EL (cell line): ENCODE measurements at regions not wholly inside any gene's neighbourhood (a gene's known extent, or its start where the extent isn't known, plus 50 kb on each side); places are given as distances from the start of the nearest gene placed in this dataset.

Experiments used
- DNase-seq: peaks from one replicate; pipeline ENCODE4 v3.0.0-alpha.2; 2016

DNA sequence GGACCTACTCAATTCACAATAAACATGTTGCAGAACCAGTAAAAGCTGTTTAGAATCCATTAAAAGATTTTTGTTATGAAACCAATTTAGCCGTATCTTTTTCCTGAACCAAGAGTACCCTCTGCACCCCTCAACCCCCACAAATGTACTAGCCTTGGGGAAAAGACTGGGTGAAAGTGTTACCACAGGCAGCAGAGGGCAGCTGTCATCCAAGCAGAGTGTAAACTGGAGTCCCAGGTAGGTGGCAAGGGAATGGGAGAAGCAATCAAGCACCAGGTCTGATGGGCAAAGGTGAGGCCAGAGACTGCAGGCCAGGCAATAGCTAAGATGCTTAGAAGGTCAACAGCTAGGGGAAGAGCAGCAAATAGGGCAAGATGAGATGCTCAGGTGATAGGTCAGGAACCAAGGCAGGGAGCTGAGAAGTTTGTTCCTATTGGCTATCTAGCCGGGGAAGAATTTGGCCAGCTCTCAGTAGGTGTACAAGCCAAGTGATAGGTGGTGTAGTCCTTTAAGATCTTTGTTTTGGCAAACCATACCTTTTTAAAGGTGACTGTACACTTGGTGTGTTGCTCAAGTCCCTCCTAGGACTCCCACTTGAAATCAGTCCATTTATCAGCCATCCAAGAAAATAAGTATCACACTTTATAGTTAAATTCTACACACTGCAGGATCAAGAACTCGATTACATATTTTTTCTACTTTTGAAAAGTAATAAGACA is 77.8 kb upstream of the CCDC112 start:
- DNase-seq = no peak

DNA sequence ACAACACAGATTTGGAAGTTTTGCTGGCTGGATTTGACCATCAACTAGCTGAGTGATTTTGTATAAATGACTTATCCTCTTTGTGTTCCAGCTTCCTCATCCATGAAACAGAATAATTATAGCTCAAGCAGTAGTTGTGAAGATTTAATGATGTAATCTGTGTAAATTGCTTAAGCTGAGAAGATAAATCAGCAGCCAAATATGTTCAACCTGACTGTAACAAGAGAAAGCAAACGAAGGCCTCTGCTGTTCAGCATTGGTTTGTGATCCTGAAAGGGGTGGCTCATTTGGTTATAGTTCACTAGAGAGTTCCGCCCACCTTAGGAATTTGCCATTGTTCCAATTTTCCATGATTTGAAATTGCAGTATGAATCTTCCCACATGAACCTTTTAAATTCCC is 75.7 kb upstream of the CCDC112 start:
- DNase-seq = no peak

DNA sequence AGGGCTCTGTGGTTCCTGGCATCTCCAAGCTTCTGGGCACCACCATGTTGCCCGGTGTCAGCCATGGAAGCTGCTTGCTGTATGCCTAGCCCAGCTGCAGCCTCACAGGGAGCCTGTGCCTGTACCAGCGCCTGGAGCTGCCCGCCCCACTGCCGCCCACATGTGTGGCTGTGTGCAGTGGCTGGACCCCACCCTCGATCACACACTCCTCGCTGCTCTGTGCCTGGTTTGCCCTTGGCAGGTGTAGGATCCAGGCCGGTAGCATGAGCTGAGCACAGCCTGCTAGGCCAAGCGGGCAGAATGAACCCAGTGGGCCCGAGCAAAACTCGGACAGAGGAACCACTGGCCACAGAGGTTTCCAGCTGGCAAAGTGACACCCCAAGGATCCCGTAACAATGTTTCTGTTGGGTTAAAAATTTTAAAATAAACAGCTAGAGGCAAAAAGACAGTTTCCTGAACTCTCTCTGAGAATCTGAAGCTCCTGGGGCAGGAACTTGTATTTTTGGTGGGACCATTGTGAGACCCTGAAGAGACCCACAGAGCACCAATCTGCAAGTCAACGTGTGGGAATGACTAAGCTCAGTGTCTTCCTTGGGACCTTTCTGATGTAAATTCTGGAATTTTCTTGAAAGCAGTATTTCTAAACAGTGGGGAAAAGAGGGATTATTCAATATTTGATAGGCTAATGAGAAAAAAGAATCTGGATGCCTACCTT is 73.1 kb upstream of the CCDC112 start:
- DNase-seq = no peak

DNA sequence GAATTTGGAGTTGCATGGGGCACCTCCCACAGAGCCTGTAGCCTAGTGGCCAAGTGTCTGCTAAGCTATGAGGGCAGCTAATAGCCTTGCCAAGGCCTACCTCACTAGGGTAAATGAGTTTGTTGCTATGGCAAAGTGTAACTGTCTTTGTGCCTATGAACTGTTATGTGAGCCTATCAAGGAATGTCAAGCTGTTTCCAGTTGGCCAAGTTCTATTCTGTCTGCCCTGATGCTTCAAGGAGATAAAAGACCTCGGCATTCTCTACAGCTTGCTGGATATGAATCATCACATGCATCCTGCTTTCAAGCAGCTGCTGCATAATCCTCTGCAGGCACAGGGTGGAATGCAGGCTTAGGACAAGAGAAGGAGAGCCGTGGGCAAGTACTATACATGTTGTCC is 69.8 kb upstream of the CCDC112 start:
- DNase-seq = peak; percentile 96

DNA sequence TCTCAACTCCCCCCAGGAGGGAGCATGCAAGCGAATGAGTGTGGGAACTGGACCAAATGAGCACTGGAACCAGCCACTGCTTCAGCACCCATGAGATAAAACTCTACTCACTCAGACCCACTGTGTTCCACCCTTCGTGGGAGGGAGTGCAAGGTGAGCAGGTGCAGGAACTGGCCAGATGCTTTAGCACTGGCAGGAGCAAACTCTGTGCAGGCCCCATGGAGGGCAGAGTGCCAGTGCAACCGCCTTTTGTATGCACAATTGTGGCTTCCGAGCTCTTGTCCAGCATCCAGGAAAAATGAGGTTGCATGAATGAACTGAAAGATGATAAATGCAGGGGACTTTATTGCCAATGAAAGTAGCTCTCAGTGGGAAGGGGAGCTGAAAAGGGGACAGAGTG is 67.4 kb upstream of the CCDC112 start:
- DNase-seq = no peak

DNA sequence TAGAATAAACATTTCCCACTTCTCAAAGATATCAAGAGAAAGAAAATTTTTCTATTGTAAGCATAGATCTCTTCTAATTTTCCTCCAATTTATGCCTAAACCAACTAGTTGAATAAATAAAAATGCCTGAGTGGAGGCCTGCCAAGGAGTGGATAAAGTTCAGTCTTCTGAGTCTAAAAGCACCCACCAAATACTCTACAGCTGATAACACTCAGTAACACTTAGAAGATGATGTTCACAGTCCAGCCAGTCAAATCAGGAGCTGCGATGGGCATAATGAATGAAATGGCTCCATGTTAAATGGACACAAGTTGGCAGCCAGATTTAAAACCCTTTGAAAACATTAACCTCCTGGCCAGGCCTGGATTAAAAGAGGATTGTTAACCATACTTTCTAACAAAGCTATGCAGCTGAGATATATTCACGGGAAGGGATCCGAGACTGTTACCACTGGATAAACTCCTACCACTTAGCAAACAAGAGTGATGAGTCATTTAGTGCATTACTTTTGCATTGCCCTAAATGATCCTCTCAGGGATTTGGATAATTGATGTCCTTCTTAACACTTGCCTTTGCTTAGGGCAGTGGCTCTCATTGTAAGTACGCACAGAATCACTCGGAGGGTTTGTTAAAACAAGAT is 63.7 kb upstream of the CCDC112 start:
- no peak for DNase-seq

DNA sequence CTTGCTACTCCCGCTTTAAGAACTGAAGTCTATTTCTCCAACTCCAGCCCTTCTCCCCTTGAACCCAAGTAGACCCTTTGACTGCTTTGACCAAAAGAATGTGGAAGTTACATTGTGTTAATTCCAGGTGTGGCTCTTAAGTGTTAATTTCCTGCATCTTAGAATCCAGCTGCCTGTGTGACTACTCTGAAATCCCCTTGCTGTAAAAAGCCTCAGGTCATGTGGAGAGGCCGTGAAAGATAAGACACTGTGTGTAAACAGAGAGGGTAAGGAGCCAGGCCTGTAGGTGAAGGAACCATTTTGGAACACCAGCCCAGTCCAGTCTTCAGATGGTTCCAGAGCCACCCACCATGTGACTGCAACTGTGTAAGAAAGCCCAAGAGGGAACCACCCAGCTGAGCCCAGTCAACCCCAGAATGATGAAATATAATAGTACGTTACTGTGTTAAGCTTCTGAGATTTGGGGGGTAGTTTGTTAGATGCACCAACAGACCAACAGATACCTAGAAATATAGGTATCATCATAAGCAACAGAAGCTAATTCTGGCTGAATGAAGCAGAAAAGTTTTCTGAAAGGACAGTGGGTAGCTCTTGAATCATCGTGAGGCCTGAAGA is 59.4 kb upstream of the CCDC112 start:
- no peak for DNase-seq

DNA sequence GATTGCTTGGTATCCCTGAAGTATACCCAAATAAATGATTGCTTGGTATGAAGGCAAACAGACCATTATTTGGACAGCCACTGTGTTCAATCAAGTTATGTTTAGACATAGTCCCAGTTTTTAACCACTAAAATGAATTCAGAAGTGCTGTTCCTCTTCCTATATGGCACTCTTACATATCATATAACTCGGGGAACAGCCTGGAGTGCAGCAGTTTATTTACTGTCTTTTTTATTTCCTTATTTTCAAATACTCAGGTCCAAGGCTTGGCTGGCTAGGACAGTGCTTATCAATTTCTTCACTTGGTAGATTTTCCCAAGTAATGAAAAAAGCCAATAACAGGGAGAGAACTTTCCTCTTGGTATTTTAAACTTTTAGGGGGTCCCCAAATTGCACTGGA is 58.6 kb upstream of the CCDC112 start:
- DNase-seq = no peak

DNA sequence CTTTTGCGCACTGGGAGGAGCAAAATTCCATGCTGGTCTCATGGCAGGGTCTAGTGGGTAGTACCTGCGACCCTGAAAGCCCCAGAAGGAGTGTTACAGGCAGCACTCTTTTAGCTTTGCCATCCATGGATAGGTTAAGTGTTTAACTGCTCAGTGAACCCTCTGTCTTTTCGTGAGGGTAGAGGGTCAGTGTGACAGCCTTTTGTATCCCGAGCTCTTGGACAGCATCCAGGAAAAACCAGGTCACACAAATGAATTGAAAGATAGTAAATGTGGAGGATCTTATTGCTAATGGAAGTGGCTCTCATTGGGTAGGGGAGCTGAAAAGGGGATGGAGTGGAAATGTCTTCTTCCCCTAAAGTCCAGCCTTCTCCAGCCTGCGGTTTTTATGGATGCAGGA is 57.8 kb upstream of the CCDC112 start:
- DNase-seq = no peak

DNA sequence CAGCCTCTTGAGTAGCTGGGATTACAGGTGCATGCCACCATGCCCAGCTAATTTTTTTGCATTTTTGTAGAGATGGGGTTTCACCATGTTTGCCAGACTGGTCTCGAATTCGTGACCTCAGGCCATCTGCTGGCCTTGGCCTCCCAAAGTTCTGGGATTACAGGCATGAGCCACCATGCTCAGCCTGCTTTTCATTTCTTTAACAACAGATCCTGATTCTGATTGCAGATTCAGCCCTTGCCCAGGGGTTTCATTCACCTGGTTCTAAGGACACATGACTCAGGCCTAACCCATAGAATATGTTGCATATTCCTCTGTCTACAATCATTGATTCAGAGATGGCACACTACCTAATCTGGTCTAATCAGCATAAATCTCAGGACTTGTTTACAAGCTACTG is 56.1 kb upstream of the CCDC112 start:
- DNase-seq = no peak

DNA sequence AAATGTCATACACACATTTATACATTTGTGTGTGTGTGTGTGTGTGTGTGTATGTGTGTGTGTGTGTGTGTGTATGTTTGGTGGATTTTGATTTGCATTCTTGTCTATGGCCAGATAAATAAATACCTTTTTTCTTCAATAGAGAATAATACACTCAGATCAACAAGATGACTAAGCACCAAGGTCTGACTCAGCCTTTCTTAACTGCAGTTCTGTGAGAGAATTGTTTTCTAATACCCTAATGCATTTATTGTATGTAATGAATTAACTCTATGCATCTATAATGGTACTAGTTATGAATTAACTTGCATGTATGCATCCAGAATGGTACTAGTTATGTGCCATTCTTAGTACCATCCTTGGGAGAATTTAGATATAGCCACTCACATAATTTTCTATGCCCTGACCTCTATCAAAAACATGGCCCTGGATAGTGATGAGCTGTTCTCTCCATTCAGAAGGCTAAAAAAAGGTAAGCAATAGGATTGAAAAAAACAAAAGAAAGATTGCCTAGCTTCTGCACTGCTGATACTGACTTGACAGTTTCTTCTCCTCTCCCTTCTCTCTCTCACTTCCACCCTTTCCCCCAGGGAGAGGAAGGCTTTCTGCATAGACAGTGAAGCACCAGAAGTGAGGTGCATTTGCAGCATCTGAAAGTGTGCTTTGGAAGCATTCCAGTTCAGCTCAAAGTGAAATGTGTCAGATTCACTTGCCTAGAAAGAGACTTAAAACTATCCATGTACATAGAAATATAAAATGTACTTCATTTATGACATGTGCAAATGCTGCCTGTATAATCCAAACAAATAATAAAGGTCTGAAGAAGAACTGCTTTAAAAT is 55.1 kb upstream of the CCDC112 start:
- DNase-seq = peak; percentile 46

DNA sequence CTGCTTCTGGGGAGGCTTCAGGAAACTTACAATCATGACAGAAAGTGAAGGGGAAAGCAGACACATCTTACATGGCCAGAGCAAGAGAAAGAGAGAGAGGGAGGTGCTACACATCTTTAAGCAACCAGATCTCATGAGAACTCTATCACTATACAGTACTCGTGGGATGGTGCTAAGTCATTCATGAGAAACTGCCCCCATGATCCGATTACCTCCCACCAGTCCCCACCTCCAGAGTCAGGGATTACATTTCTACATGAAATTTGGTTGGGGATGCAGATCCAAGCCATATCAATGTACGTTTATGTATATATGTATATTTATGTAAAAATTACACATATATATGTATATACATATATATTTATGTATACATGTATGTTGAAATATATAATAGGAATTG is 54.4 kb upstream of the CCDC112 start:
- DNase-seq = no peak

DNA sequence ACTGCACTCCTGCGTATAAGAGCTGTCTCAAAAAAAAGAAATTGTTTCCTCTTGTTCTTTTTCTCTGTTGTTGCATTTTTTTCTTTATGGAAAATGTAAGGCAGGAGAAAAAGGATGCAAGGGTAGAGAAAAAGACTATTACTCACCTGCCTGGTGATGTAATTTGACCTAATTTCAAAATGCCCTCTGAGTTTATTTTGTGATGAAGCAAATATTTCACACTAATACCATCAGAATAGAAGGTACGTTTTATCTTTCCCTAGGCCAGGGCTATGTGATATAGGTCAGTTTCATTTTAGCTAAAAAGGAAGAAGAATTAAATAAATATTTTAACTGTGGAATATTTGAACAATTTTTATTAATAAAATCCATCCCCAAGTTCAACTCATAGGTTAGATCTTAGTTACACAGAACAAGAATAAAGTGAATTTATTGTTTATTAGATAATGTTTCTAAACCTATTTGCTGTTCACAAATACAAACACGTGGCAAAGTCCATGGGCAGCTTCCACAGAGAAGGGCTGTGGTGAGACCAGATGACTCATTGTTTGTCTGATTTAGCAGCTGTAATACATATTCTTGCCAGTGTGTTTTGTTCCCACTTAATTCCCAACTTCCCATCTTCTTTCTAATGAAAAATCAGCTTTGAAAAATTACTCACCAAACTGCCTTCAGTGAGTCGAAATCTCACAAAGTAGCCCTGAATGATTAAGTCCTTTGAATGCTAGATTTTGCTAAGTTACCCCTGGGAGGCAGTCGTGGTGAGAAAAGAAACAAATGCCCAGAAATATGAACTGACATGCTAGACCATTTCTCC is 52.8 kb upstream of the CCDC112 start:
- DNase-seq = peak; percentile 83

DNA sequence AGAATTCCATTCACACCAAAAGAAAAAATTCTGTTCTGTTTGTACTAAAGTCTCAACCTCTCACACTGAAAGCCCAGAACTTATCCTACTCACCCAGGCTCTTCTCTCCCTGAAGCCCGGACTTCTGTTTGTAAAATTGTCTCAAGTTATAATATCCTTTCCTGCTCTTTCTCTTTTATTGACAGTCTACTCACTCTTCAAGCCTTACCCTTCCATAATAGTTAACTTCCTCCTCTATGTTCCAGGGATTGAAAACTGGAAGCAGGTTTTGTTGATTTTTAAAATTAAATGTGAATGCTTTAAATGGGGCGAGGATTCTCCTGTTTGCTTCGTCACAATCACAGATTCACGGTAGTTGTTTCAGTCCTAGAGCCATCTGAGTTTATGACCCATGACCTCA is 51.7 kb upstream of the CCDC112 start:
- no peak for DNase-seq
